Gastroesophageal sphincter (tissue), 3 donors: ENCODE measurements at regions not wholly inside any gene's neighbourhood (a gene's known extent, or its start where the extent isn't known, plus 50 kb on each side); places are given as distances from the start of the nearest gene placed in this dataset.

Experiments used
- EP300 ChIP-seq: sonication (generic); formaldehyde crosslinking; IDR thresholded peaks from one replicate; pipeline ENCODE4 v1.6.1; 2017; ENCODE audit warnings: antibody characterized with exemption, mild to moderate bottlenecking
- POLR2A ChIP-seq, 2 donors: fragments of 450-650 bp; IDR thresholded peaks; one replicate each; pipeline ENCODE4 v1.6.1; 2017; ENCODE audit warnings: antibody characterized with exemption in 2 of 2, mild to moderate bottlenecking in 2 of 2, moderate library complexity in 1 of 2
- POLR2AphosphoS5 ChIP-seq: sonication (generic); formaldehyde crosslinking; IDR thresholded peaks from one replicate; pipeline ENCODE4 v1.6.1; 2017; ENCODE audit warnings: antibody characterized with exemption
- TF ChIP-seq, protein P1 (sequence below), 4 experiments: fragments of 200-600 bp in 2 of 4; fragments of 450-650 bp in 2 of 4; sonication (generic) in 1 of 4; IDR thresholded peaks; one replicate each; pipeline ENCODE4 v1.5.1; 2017 to 2019; ENCODE audit warnings: antibody characterized with exemption in 4 of 4, mild to moderate bottlenecking in 2 of 4, moderate library complexity in 2 of 4

- TF ChIP-seq, protein P1, sequence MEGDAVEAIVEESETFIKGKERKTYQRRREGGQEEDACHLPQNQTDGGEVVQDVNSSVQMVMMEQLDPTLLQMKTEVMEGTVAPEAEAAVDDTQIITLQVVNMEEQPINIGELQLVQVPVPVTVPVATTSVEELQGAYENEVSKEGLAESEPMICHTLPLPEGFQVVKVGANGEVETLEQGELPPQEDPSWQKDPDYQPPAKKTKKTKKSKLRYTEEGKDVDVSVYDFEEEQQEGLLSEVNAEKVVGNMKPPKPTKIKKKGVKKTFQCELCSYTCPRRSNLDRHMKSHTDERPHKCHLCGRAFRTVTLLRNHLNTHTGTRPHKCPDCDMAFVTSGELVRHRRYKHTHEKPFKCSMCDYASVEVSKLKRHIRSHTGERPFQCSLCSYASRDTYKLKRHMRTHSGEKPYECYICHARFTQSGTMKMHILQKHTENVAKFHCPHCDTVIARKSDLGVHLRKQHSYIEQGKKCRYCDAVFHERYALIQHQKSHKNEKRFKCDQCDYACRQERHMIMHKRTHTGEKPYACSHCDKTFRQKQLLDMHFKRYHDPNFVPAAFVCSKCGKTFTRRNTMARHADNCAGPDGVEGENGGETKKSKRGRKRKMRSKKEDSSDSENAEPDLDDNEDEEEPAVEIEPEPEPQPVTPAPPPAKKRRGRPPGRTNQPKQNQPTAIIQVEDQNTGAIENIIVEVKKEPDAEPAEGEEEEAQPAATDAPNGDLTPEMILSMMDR (IDR thresholded peaks at IDR 0.05), result no peak
- TF ChIP-seq POLR2AphosphoS5 (no peak), POLR2A (IDR thresholded peaks at IDR 0.05) (no peak), EP300 (no peak)
These were observed 400.5 kb downstream of the KLF12 start for GRCh38 chr13:73733706-73734105.
